Small intestine (tissue), 7 donors: ENCODE measurements at regions not wholly inside any gene's neighbourhood (a gene's known extent, or its start where the extent isn't known, plus 50 kb on each side); places are given as distances from the start of the nearest gene placed in this dataset.

Source experiments
- DNase-seq, 2 donors: peaks; one replicate each; pipeline versions ENCODE4 v3.0.0 to v3.0.0-alpha.2; 2013
- FAIRE-seq: peaks from 2 replicates; lab custom pipeline; 2012; peaks lifted over from hg19 to GRCh38; lab: Jason Lieb, UNC
- H3K27ac ChIP-seq, 3 donors: one replicate each; pipeline ENCODE4 v1.5.1; 2013; ENCODE audit warnings: low read length in 2 of 3, mild to moderate bottlenecking in 2 of 3, control low read depth in 1 of 3, inconsistent platforms in 1 of 3, low read depth in 1 of 3, moderate library complexity in 1 of 3
- H3K27me3 ChIP-seq, 3 donors: one replicate each; pipeline ENCODE4 v1.6.1; 2013; ENCODE audit warnings: low read length in 3 of 3, inconsistent platforms in 1 of 3; ENCODE audit not compliant: control insufficient read depth in 3 of 3, insufficient read depth in 3 of 3
- H3K36me3 ChIP-seq, 3 donors: one replicate each; pipeline ENCODE4 v1.6.1; 2013; ENCODE audit warnings: low read length in 3 of 3, inconsistent platforms in 1 of 3, low read depth in 1 of 3, mild to moderate bottlenecking in 1 of 3, moderate library complexity in 1 of 3; ENCODE audit not compliant: control insufficient read depth in 3 of 3, insufficient read depth in 2 of 3
- H3K4me1 ChIP-seq, 3 donors: one replicate each; pipeline ENCODE4 v1.6.1; 2013; ENCODE audit warnings: low read length in 2 of 3, inconsistent platforms in 1 of 3, low read depth in 1 of 3, mild to moderate bottlenecking in 1 of 3, moderate library complexity in 1 of 3; ENCODE audit not compliant: control insufficient read depth in 3 of 3, insufficient read depth in 2 of 3
- H3K4me3 ChIP-seq, 3 donors: one replicate each; pipeline ENCODE4 v1.5.1; 2013; ENCODE audit warnings: low read length in 3 of 3, control low read depth in 1 of 3, inconsistent platforms in 1 of 3, low read depth in 1 of 3, mild to moderate bottlenecking in 1 of 3, moderate library complexity in 1 of 3
- H3K9me3 ChIP-seq, 2 donors: one replicate each; pipeline ENCODE4 v1.6.1; 2013; ENCODE audit warnings: low read depth in 1 of 2, low read length in 1 of 2; ENCODE audit not compliant: control insufficient read depth in 2 of 2, insufficient read depth in 1 of 2
- WGBS, 3 donors: extraction: QIAGEN DNeasy Blood & Tissue Kit; methylation state at CpG; one replicate each; pipeline ENCODE4 v1.1.7; 2013; 5-methylcytosine and 5-hydroxymethylcytosine counted together
- donor health status: healthy with polysubstance abuse.
- donor health status: control.
- donor health status: control.
- donor health status: Bipolar disorder and iron deficiency.
- donor health status: healthy.

GRCh38 chr3:14260463-14260862, 81.8 kb downstream of the LSM3 start:
- Histone ChIP-seq H3K36me3 (no peaks in the 10 kb centered on the region), H3K9me3 (peaks cover 0 to 12% of the 10 kb centered on the region in 2 donors), H3K4me1 (peaks cover 0 to 13% (median 0%) of the 10 kb centered on the region in 3 donors), H3K27ac (no peak overlapping the region), H3K27me3 (no peaks in the 10 kb centered on the region), H3K4me3 (no peak overlapping the region)
- whole genome bisulfite sequencing, 3 donors, result 74 to 90% (median 84%) methylated on average over 7 of the region's 7 CpGs
- FAIRE-seq (no peak), DNase-seq (no peak)

DNA sequence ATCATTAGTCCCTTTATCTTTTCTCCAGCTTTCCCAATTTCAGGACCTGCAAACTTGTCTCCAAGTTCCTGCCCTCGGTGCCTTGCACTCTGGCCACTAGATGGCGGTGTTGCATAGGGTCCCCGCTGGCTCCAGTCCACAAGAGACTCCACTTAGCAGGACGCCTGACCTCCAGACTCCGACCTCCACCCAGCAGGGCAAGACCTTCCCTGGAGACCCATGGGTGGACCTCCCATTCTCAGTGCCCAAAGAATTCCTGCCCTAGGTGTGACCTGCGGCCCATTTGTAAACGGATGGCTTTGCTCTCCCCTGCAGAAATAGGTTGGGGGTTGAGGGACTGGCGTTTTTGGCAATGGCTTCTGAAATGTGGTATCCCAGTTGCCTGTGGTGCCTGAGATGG, 82.6 kb downstream of the LSM3 start:
- FAIRE-seq (no peak), DNase-seq (peak; percentile 86 to 87)
- H3K36me3 ChIP-seq, result no peaks in the 10 kb centered on the region
- no peaks in the 10 kb centered on the region for H3K27me3 ChIP-seq
- peaks cover 0 to 19% (median 0%) of the 10 kb centered on the region in 3 donors for H3K4me1 ChIP-seq
- WGBS, 3 donors, result 12 to 23% (median 17%) methylated on average over 8 of the region's 8 CpGs
- H3K9me3 ChIP-seq, result peaks cover 0 to 12% of the 10 kb centered on the region in 2 donors
- no peak overlapping the region for H3K4me3 ChIP-seq
- no peak overlapping the region for H3K27ac ChIP-seq

DNA sequence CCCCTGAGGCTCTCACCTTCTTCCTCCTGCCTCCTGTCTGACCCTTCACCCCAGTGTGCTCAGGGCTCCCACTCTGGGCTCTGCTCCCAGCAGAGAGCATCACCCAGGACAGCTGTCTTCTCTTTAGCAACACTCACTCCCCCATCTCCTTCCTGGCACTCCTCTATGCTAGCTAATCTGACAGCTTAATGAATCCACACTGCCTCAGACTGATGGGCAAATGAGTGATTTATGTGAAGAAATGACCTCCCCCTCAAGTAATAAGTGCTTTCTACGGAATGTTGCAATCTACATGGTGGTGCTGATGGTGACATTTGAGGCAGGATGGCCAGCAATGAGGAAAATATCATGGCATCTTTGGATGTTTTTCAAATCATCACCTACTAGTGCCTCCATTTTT, 83.6 kb downstream of the LSM3 start:
- WGBS, 3 donors, result 78 to 97% (median 96%) methylated on average over 1 of the region's 1 CpG
- no peak overlapping the region for H3K27ac ChIP-seq
- H3K36me3 ChIP-seq, result no peaks in the 10 kb centered on the region
- H3K4me3 ChIP-seq, result no peak overlapping the region
- H3K9me3 ChIP-seq, result peaks cover 0 to 12% of the 10 kb centered on the region in 2 donors
- FAIRE-seq, result no peak
- H3K4me1 ChIP-seq, result peaks cover 0 to 17% (median 0%) of the 10 kb centered on the region in 3 donors
- DNase-seq, result no peak
- H3K27me3 ChIP-seq, result no peaks in the 10 kb centered on the region

- H3K36me3 ChIP-seq, result no peaks in the 10 kb centered on the region
- 35 to 69% (median 63%) methylated on average over 2 to 3 of the region's 3 CpGs for WGBS, 3 donors
- FAIRE-seq (no peak), DNase-seq (no peak)
- no peaks in the 10 kb centered on the region for H3K27me3 ChIP-seq
- H3K4me3 ChIP-seq, result no peak overlapping the region
- peaks cover 0 to 12% of the 10 kb centered on the region in 2 donors for H3K9me3 ChIP-seq
- peaks cover 0 to 17% (median 0%) of the 10 kb centered on the region in 3 donors for H3K4me1 ChIP-seq
- no peak overlapping the region for H3K27ac ChIP-seq
Observed at GRCh38 chr3:14262867-14263266, 84.2 kb downstream of the LSM3 start.

- peaks cover 0 to 12% of the 10 kb centered on the region in 2 donors for H3K9me3 ChIP-seq
- DNase-seq, result no peak
- no peak for FAIRE-seq
- H3K36me3 ChIP-seq, result no peaks in the 10 kb centered on the region
- H3K4me1 ChIP-seq, result peaks cover 0 to 17% (median 0%) of the 10 kb centered on the region in 3 donors
- H3K27ac ChIP-seq, result no peak overlapping the region
- 88 to 94% (median 91%) methylated on average over 9 of the region's 9 CpGs for WGBS, 3 donors
- H3K27me3 ChIP-seq, result no peaks in the 10 kb centered on the region
- no peak overlapping the region for H3K4me3 ChIP-seq
Observed at GRCh38 chr3:14263317-14264005, 84.8 kb downstream of the LSM3 start.

DNA sequence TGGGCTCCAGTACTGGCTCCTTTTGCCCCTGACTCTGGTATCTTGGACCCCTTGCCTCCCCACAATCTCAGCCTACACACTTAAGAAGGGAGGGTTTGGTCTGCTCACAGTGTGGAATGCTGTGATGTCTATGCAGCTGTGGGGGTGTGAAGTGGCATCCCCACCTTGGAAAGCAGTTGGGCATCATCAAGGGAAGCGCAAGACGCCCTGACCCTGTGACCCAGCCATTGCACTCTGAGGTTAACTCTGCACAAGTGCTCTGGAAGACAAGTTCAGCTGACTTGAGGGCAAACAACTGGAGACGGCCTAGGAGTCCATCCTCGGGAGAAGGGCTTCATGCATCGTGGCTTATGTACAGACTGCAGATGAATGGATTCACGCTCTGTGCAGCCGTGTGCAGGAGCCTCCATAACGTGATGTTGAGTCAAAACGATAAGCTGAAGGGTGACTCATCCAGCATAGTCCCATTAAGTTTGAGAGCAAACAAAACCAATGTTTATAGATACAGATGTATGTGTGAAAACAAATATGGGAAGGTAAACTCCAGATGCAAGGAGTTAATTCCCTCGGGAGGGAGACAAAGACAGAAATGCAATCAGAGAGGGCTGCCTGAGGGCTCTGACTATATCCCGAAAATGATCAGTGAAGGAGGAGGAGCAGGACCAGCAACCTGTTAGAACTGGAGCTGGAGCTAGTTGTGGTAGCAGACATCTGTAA, 86.8 kb downstream of the LSM3 start:
- no peak overlapping the region for H3K4me3 ChIP-seq
- peaks cover 0 to 17% (median 0%) of the 10 kb centered on the region in 3 donors for H3K4me1 ChIP-seq
- H3K27me3 ChIP-seq, result no peaks in the 10 kb centered on the region
- WGBS, 3 donors, result 22 to 58% (median 23%) methylated on average over 11 of the region's 11 CpGs
- peaks cover 0 to 17% of the 10 kb centered on the region in 2 donors for H3K9me3 ChIP-seq
- FAIRE-seq (no peak), DNase-seq (peak; percentile 67 to 84)
- no peaks in the 10 kb centered on the region for H3K36me3 ChIP-seq
- no peak overlapping the region for H3K27ac ChIP-seq

- Histone ChIP-seq H3K27ac (no peak overlapping the region), H3K4me1 (peaks cover 0 to 15% (median 0%) of the 10 kb centered on the region in 3 donors), H3K27me3 (no peaks in the 10 kb centered on the region), H3K4me3 (no peak overlapping the region), H3K9me3 (peaks cover 0 to 17% of the 10 kb centered on the region in 2 donors), H3K36me3 (no peaks in the 10 kb centered on the region)
- DNase-seq (no peak), FAIRE-seq (no peak)
- 72 to 82% (median 72%) methylated on average over 12 of the region's 12 CpGs for WGBS, 3 donors
Observed at GRCh38 chr3:14266361-14266760, 87.7 kb downstream of the LSM3 start.

GRCh38 chr3:14267976-14268375, 89.4 kb downstream of the LSM3 start:
- H3K36me3 ChIP-seq, result no peaks in the 10 kb centered on the region
- FAIRE-seq (no peak), DNase-seq (no peak)
- WGBS, 3 donors, result 75 to 91% (median 83%) methylated on average over 5 of the region's 5 CpGs
- no peak overlapping the region for H3K4me3 ChIP-seq
- H3K4me1 ChIP-seq, result peaks cover 0 to 14% (median 0%) of the 10 kb centered on the region in 3 donors
- no peaks in the 10 kb centered on the region for H3K27me3 ChIP-seq
- peaks cover 0 to 15% of the 10 kb centered on the region in 2 donors for H3K9me3 ChIP-seq
- no peak overlapping the region for H3K27ac ChIP-seq
